ENCODE measurements at regions not wholly inside any gene's neighbourhood (a gene's known extent, or its start where the extent isn't known, plus 50 kb on each side); places are given as distances from the start of the nearest gene placed in this dataset.

- Histone ChIP-seq H3K9ac (ENCODE audit: low read depth in 1 of 2, low read length in 2 of 2) (no peak overlapping the region), H3K9me3 (ENCODE audit: control insufficient read depth in 4 of 4, low read length in 3 of 4) (no peaks in the 10 kb centered on the region), H3K4me3 (ENCODE audit: low read depth in 1 of 3, low read length in 3 of 3) (no peak overlapping the region), H3K4me1 (ENCODE audit: control insufficient read depth in 4 of 4, insufficient read depth in 4 of 4, low read length in 3 of 4) (peaks cover 4 to 19% (median 9%) of the 10 kb centered on the region in 4 donors), H3K27ac (ENCODE audit: low read depth in 1 of 2, low read length in 2 of 2) (no peak overlapping the region), H3K27me3 (ENCODE audit: control insufficient read depth in 4 of 4, insufficient read depth in 4 of 4, low read length in 3 of 4) (no peaks in the 10 kb centered on the region), H3K36me3 (ENCODE audit: control insufficient read depth in 4 of 4, insufficient read depth in 3 of 4, low read depth in 1 of 4, low read length in 3 of 4) (no peaks in the 10 kb centered on the region)
- TF ChIP-seq TAF1 (conservative IDR thresholded peaks at IDR 0.05) (no peak), HNF4G (IDR thresholded peaks at IDR 0.05) (no peak), GABPA (IDR thresholded peaks at IDR 0.05 in 1 of 2, conservative IDR thresholded peaks at IDR 0.05 in 1 of 2) (no peak), JUND (IDR thresholded peaks at IDR 0.05) (no peak), ATF3 (IDR thresholded peaks at IDR 0.05) (no peak), FOXA2 (IDR thresholded peaks at IDR 0.05) (no peak), SP1 (IDR thresholded peaks at IDR 0.05) (no peak)
- DNase-seq (ENCODE audit: low spot score) = no peak
- whole genome bisulfite sequencing = 53% methylated on average over 3 of the region's 3 CpGs
Measured at GRCh38 chr7:101687791-101688182, 58.7 kb upstream of the MYL10 start.

DNA sequence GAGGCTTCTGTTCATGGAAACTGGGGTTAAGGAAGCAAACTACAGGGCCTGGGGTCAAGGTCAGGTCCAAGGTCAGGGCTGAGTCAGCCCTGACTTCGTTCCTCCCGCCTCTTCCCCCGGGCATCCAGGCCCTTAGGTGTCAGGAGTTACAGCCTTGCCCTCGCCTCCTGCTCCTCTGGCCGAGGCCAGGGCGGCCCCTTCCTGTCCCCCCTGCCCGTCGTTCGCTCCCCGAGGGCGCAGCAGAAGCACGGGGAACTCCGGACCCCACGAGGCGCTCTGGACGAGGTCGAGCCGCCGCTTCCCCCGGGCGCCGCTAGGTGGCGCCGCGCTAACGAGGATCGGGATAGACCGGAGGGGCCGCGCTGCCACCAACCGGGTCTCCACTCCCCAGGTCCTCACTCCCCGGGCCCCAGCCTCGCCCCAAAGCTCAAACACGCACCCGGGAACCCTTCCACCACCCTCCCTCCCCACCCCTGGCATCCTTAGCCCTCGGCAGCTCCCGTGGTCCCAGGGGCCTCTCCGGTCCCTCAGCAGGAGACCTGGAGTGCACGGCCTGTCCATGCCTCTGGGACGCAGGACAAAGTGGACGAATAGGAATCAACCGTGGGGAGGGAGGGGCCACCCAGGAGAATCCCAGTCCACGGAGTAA, 59.2 kb upstream of the MYL10 start:
- Histone ChIP-seq H3K4me3 (ENCODE audit: low read depth in 1 of 3, low read length in 3 of 3) (peak overlapping the region in 2 of 3 donors; percentile 16 to 35), H3K4me1 (ENCODE audit: control insufficient read depth in 4 of 4, insufficient read depth in 4 of 4, low read length in 3 of 4) (peaks cover 4 to 19% (median 9%) of the 10 kb centered on the region in 4 donors), H3K36me3 (ENCODE audit: control insufficient read depth in 4 of 4, insufficient read depth in 3 of 4, low read depth in 1 of 4, low read length in 3 of 4) (no peaks in the 10 kb centered on the region), H3K9ac (ENCODE audit: low read depth in 1 of 2, low read length in 2 of 2) (no peak overlapping the region), H3K27me3 (ENCODE audit: control insufficient read depth in 4 of 4, insufficient read depth in 4 of 4, low read length in 3 of 4) (no peaks in the 10 kb centered on the region), H3K9me3 (ENCODE audit: control insufficient read depth in 4 of 4, low read length in 3 of 4) (no peaks in the 10 kb centered on the region), H3K27ac (ENCODE audit: low read depth in 1 of 2, low read length in 2 of 2) (no peak overlapping the region)
- peak; percentile 86 for DNase-seq (ENCODE audit: low spot score)
- no peak for TF ChIP-seq HNF4A (conservative IDR thresholded peaks at IDR 0.05)
- TF ChIP-seq RAD21 (IDR thresholded peaks at IDR 0.05) = peak; percentile 85 to 91
- TF ChIP-seq, protein P1, sequence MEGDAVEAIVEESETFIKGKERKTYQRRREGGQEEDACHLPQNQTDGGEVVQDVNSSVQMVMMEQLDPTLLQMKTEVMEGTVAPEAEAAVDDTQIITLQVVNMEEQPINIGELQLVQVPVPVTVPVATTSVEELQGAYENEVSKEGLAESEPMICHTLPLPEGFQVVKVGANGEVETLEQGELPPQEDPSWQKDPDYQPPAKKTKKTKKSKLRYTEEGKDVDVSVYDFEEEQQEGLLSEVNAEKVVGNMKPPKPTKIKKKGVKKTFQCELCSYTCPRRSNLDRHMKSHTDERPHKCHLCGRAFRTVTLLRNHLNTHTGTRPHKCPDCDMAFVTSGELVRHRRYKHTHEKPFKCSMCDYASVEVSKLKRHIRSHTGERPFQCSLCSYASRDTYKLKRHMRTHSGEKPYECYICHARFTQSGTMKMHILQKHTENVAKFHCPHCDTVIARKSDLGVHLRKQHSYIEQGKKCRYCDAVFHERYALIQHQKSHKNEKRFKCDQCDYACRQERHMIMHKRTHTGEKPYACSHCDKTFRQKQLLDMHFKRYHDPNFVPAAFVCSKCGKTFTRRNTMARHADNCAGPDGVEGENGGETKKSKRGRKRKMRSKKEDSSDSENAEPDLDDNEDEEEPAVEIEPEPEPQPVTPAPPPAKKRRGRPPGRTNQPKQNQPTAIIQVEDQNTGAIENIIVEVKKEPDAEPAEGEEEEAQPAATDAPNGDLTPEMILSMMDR (IDR thresholded peaks at IDR 0.05; ENCODE audit: low read depth, low read length, missing input control) = peak; percentile 83
- TF ChIP-seq EGR1 (IDR thresholded peaks at IDR 0.05; ENCODE audit: low read depth in 2 of 2) = no peak
- peak; percentile 96 for TF ChIP-seq NR2F2 (IDR thresholded peaks at IDR 0.05)
- TF ChIP-seq RXRA (IDR thresholded peaks at IDR 0.05) = peak; percentile 14 to 51
- WGBS = 3% methylated on average over 43 of the region's 43 CpGs

DNA sequence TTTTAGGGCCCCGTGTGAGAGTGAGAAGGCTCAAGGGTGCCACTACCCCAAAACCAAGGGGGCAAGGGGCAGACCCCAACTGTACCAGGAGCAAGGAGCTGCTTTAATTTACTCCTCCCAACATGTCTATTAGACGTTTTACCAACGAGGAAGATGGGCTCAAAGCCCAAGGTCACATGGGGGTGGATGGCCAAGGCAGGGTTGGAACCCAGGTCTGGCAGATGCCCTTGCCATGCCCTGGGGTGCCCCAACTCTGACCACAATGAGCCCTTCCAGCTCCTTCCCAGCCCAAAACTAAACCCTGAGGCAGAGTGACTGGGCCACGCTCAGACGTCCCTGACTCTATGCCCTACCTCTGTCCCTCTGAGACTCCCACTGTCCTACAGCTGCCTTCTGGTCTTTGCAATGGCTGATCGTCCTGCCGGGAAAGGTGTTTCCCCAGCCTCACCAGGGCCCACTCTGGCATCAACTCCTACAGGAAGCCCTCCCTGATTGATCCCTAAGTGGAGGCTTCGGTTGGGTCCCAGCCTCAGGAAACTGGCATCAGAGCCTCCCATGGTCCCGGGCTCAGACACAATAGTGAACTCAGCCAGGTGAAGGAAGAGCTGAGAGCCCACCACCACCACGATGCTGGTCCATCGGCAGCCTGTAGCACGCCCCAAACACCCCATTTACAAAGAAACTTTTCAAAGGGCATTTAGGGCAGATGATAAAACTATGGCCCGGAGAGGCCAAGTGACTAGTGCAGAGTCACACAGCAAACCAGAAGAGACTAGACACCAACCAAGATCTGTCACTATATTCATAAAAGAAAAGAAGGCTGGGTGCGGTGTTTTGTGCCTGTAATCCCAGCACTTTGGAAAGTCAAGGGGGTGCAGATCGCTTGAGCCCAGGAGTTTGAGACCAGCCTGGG, 60.2 kb upstream of the MYL10 start:
- Histone ChIP-seq H3K9me3 (ENCODE audit: control insufficient read depth in 4 of 4, low read length in 3 of 4) (no peaks in the 10 kb centered on the region), H3K9ac (ENCODE audit: low read depth in 1 of 2, low read length in 2 of 2) (no peak overlapping the region), H3K4me3 (ENCODE audit: low read depth in 1 of 3, low read length in 3 of 3) (no peak overlapping the region), H3K27me3 (ENCODE audit: control insufficient read depth in 4 of 4, insufficient read depth in 4 of 4, low read length in 3 of 4) (no peaks in the 10 kb centered on the region), H3K36me3 (ENCODE audit: control insufficient read depth in 4 of 4, insufficient read depth in 3 of 4, low read depth in 1 of 4, low read length in 3 of 4) (no peaks in the 10 kb centered on the region), H3K4me1 (ENCODE audit: control insufficient read depth in 4 of 4, insufficient read depth in 4 of 4, low read length in 3 of 4) (peaks cover 4 to 19% (median 9%) of the 10 kb centered on the region in 4 donors), H3K27ac (ENCODE audit: low read depth in 1 of 2, low read length in 2 of 2) (no peak overlapping the region)
- TF ChIP-seq HNF4A (conservative IDR thresholded peaks at IDR 0.05) (no peak), FOXA1 (IDR thresholded peaks at IDR 0.05) (no peak), NR2F2 (IDR thresholded peaks at IDR 0.05) (no peak), ZBTB33 (IDR thresholded peaks at IDR 0.05) (no peak), RXRA (IDR thresholded peaks at IDR 0.05) (no peak), MAX (IDR thresholded peaks at IDR 0.05) (no peak), EGR1 (IDR thresholded peaks at IDR 0.05; ENCODE audit: low read depth in 2 of 2) (no peak), RAD21 (IDR thresholded peaks at IDR 0.05) (no peak), TAF1 (conservative IDR thresholded peaks at IDR 0.05) (no peak), HNF4G (IDR thresholded peaks at IDR 0.05) (no peak), JUND (IDR thresholded peaks at IDR 0.05) (no peak), GABPA (IDR thresholded peaks at IDR 0.05 in 1 of 2, conservative IDR thresholded peaks at IDR 0.05 in 1 of 2) (no peak), FOXA2 (IDR thresholded peaks at IDR 0.05) (no peak), SP1 (IDR thresholded peaks at IDR 0.05) (no peak)
- TF ChIP-seq, protein P2, sequence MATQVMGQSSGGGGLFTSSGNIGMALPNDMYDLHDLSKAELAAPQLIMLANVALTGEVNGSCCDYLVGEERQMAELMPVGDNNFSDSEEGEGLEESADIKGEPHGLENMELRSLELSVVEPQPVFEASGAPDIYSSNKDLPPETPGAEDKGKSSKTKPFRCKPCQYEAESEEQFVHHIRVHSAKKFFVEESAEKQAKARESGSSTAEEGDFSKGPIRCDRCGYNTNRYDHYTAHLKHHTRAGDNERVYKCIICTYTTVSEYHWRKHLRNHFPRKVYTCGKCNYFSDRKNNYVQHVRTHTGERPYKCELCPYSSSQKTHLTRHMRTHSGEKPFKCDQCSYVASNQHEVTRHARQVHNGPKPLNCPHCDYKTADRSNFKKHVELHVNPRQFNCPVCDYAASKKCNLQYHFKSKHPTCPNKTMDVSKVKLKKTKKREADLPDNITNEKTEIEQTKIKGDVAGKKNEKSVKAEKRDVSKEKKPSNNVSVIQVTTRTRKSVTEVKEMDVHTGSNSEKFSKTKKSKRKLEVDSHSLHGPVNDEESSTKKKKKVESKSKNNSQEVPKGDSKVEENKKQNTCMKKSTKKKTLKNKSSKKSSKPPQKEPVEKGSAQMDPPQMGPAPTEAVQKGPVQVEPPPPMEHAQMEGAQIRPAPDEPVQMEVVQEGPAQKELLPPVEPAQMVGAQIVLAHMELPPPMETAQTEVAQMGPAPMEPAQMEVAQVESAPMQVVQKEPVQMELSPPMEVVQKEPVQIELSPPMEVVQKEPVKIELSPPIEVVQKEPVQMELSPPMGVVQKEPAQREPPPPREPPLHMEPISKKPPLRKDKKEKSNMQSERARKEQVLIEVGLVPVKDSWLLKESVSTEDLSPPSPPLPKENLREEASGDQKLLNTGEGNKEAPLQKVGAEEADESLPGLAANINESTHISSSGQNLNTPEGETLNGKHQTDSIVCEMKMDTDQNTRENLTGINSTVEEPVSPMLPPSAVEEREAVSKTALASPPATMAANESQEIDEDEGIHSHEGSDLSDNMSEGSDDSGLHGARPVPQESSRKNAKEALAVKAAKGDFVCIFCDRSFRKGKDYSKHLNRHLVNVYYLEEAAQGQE (IDR thresholded peaks at IDR 0.05) = no peak
- no peak for DNase-seq (ENCODE audit: low spot score)
- 70% methylated on average over 15 of the region's 15 CpGs for WGBS

All from liver (tissue), 8 donors.